ENCODE measurements at regions not wholly inside any gene's neighbourhood (a gene's known extent, or its start where the extent isn't known, plus 50 kb on each side); places are given as distances from the start of the nearest gene placed in this dataset.

- ChIA-PET POLR2A (no interaction called here), CTCF (no interaction called here), RAD21 (ENCODE audit: low non-redundant PET in 1 of 2, low total read pairs in 2 of 2, uncharacterized antibody in 2 of 2, unreplicated experiment in 2 of 2) (no interaction called here)
- no TSS peak for BruUV-seq (replicated peaks)
- Histone ChIP-seq H3K4me1 (ENCODE audit: control insufficient read depth in 1 of 2, insufficient read depth in 2 of 2, low read length in 2 of 2) (no peaks in the 10 kb centered on the region), H3K9me2 (ENCODE audit: insufficient read depth) (no peaks in the 10 kb centered on the region), H3K9me3 (ENCODE audit: control insufficient read depth in 1 of 2, insufficient read depth in 1 of 2, low read depth in 1 of 2, low read length in 2 of 2) (no peaks in the 10 kb centered on the region), H3K4me3 (replicated peaks in 1 of 2; ENCODE audit: low read depth in 1 of 2, low read length in 2 of 2) (no peak overlapping the region), H3K9ac (ENCODE audit: low read length) (no peak overlapping the region), H3K27me3 (ENCODE audit: insufficient read depth, low read length) (no peaks in the 10 kb centered on the region), H2AFZ (ENCODE audit: low read depth, low read length, poor library complexity, severe bottlenecking) (no peak overlapping the region), H3K4me2 (ENCODE audit: low read length) (no peak overlapping the region), H3K27ac (ENCODE audit: low read depth, low read length) (no peak overlapping the region), H3K36me3 (ENCODE audit: control insufficient read depth in 1 of 2, insufficient read depth in 2 of 2, low read length in 2 of 2) (no peaks in the 10 kb centered on the region), H3K79me2 (ENCODE audit: insufficient read depth, low read length) (no peaks in the 10 kb centered on the region), H4K20me1 (ENCODE audit: insufficient read depth) (no peaks in the 10 kb centered on the region)
- ATAC-seq = no peak
- TF ChIP-seq SIN3A (IDR thresholded peaks at IDR 0.05; ENCODE audit: low read depth) (no peak), CEBPB (IDR thresholded peaks at IDR 0.05; ENCODE audit: low read depth) (no peak), ELF1 (IDR thresholded peaks at IDR 0.05; ENCODE audit: borderline replicate concordance, low read depth) (no peak), POLR2AphosphoS5 (IDR thresholded peaks at IDR 0.05; ENCODE audit: low read depth, low read length) (no peak), EGR1 (IDR thresholded peaks at IDR 0.05; ENCODE audit: low read depth) (no peak), SRF (IDR thresholded peaks at IDR 0.05; ENCODE audit: low read depth) (no peak), RAD21 (IDR thresholded peaks at IDR 0.05; ENCODE audit: low read depth) (no peak), FOSL1 (IDR thresholded peaks at IDR 0.05; ENCODE audit: low read depth) (no peak), REST (IDR thresholded peaks at IDR 0.05; ENCODE audit: low read depth) (no peak), ATF3 (IDR thresholded peaks at IDR 0.05) (no peak), EZH2phosphoT487 (IDR thresholded peaks at IDR 0.05; ENCODE audit: borderline replicate concordance) (no peak), ZFX (IDR thresholded peaks at IDR 0.05) (no peak), CBX3 (IDR thresholded peaks at IDR 0.05; ENCODE audit: low read depth) (no peak), ZNF274 (IDR thresholded peaks at IDR 0.05; ENCODE audit: low read depth, low read length) (no peak), SP1 (IDR thresholded peaks at IDR 0.05; ENCODE audit: low read depth) (no peak)
- DNase-seq (ENCODE audit: low read depth, low spot score) = no peak
- intact Hi-C loops (cut with micrococcal nuclease) = no loop called here
These were observed 220.5 kb upstream of the ATP5MC3 start for GRCh38 chr2:175401956-175402469.
